Effector CD4-positive, alpha-beta T cell (primary cell): ENCODE measurements at regions not wholly inside any gene's neighbourhood (a gene's known extent, or its start where the extent isn't known, plus 50 kb on each side); places are given as distances from the start of the nearest gene placed in this dataset.

Experiments
- DNase-seq: peaks from one replicate; pipeline ENCODE4 v3.0.0-alpha.2; 2020

GRCh38 chr11:70732023-70732880, 333.9 kb downstream of the CTTN start:
- no peak for DNase-seq

GRCh38 chr11:70732881-70733196, 334.5 kb downstream of the CTTN start:
- DNase-seq, result no peak

DNA sequence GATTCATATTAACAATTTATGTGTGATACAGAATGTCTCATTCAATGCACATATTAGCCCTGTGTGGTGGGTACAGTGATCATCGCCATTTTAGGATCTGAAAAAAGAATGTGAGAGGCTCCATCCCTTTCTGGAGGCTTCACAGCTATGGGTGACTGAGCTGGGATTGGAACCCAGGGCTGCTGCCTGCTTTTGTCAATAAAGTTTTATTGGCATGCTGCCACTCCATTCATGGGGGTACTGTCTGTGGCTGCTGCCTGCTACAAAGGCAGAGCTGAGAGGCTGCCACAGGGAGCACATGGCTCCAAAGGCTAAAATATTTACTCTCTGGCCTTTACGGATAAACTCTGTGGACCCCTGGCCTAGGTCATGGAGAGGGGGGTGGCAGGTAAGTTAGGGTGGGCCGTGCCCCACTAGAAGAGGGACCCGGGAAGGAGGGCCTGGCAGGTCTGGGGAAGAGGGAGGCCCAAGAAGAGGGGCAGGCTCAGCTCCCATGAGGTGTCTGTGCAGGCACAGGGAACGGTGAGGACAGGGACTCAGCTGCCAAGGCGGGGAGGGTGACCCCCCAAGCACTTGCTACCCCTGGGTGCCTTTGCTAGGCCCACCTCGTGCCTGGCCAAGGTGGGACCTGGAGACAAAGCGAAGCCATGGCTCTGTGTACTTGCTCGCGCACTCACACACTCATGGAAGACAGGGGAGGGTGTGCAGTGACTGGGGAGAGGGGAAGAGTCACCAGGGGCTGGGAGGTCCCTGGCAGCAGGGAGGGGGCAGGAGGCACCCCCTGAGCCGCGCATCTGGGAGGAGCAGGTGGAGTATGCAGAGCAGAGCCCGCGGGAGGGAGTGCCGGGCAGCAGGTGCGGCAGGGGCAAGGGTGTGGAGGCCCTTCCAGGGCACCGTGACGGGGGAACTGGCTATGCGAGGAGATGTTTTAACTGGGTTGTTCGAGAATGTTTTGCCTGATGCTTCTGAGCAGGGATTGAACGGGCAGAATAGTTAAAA, 335.3 kb downstream of the CTTN start:
- DNase-seq, result no peak

- DNase-seq, result no peak
Measured at GRCh38 chr11:70734379-70734778, 336.1 kb downstream of the CTTN start.

- DNase-seq, result no peak
Measured at GRCh38 chr11:70734911-70735310, 336.6 kb downstream of the CTTN start.

DNA sequence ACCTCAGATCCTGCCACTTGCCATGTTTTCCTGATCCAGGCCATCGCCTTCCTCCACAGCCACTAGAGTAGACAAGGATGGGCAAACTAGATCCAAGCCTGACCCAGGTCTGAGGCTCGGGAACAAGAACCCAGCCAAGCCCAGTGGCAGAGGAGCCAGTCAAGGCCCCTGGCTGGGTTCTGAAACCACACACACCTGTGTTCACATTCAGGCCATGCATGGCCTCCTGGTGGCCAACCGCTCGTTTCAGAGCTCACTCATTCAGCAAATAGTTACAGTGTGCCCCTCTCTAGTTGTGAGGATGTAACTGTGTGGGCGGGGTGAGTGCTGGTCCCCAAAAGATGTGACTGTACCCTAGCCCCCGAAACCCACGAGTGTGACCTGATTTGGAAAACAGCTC, 337.6 kb downstream of the CTTN start:
- no peak for DNase-seq

DNA sequence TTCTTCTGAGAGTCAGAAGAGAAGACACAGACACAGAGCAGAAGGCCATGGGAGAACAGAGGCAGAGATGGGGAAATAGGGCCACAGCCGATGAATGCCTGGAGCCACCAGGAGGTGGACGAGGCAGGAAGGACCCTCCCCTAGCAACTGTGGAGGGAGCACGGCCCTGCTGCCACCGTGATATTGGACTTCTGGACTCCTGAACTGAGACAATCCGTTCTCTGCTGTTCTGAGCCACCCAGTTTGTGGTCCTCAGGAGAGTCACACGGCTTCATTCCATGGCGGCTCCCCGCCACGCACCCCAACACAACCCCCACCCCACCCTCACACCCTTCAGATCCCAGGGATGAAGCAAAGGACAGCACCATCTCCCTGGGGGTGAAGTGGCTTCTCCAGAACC, 338.1 kb downstream of the CTTN start:
- DNase-seq, result no peak

DNA sequence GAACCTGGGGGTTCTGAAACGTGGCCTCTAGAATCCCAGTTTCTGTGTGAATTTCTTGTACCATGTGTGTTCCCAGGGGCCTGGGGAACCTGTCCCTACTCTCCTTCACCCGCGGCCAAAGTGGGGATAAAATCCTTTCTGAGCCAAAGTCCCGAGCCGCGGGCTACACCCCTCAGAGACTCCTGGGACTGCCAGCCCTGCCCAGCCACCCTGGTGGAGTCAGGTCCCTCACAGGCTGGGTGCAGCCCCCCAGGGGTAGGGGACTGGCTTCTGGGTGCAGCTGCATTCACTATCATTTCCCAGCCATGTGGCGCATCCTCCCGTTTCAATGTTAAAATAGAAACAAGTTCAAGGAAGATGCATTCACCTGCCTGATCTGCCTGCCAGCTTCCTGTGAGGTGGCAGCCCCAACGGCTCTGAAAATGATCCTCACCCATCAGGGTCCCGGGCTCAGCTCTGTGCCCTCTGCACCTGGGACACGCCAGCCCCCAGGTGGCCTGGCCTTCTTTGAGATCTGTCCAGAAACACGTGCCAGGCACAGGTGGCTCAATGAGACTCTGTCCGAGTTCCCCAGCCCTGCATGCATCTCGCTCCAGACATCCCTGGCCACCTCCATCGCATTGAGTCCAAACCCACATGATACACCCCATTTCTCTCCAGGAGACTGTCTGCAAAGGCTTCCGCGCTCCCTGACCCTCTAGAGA, 338.8 kb downstream of the CTTN start:
- DNase-seq, result no peak

DNA sequence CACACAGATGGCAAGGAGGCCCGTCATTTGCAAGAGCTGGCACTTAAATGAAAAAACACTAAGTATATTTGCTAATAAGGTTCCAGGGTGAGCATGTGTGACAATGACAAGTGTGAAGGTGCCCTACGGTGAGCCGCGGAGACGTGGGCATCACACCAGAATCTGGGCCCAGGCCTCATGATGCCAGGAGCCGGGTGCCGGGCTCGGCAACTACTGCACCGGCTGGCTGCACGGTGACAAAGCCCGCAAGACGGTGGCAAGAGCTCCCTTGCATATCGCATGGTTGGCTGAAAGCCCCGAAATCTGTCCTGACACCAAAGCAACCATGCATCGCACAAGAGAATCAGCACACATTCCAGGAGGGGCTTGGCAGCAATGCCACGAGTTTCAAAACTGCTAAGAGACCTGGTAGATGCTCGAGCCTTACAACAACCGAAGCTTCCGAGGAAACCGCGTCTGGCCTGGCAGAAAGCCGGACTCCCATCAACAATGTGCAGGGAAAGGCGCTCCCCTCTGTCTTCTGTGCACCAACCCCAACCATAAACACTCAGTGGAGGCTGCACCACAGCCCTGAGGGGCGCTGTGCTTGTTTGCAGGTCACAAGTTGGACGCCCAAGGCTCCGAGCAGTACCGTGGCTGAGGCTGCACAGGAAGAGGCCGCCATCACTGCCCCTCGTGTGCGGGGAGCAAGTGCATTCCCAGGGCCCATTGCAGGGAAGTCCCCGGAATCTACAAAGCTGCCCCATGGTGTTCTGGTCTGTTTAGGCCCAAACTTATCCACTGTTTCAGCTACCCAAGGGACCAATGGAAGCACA, 339.7 kb downstream of the CTTN start:
- no peak for DNase-seq

- DNase-seq, result no peak
Measured at GRCh38 chr11:70738661-70739060, 340.3 kb downstream of the CTTN start.

GRCh38 chr11:70739091-70739490, 340.8 kb downstream of the CTTN start:
- DNase-seq, result no peak

- DNase-seq, result no peak
Measured at GRCh38 chr11:70739811-70740487, 341.6 kb downstream of the CTTN start.

- DNase-seq, result no peak
Measured at GRCh38 chr11:70740488-70740851, 342.1 kb downstream of the CTTN start.

DNA sequence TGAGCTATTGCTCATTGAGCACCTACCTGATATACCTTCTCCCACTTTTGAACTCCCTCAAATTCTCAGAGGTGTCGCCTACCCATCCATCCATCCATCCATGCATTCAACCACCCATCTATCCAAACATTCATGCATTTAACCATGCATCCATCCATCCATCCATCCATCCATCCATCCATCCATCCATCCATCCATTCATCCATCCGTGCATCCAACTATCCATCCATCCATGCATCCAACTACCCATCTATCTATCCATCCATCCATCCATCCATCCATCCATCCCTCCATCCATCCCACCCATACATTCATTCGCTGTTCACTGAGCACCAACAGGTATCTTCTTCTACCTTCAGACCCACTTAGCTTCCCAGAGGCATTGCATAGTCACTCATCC, 342.8 kb downstream of the CTTN start:
- no peak for DNase-seq

DNA sequence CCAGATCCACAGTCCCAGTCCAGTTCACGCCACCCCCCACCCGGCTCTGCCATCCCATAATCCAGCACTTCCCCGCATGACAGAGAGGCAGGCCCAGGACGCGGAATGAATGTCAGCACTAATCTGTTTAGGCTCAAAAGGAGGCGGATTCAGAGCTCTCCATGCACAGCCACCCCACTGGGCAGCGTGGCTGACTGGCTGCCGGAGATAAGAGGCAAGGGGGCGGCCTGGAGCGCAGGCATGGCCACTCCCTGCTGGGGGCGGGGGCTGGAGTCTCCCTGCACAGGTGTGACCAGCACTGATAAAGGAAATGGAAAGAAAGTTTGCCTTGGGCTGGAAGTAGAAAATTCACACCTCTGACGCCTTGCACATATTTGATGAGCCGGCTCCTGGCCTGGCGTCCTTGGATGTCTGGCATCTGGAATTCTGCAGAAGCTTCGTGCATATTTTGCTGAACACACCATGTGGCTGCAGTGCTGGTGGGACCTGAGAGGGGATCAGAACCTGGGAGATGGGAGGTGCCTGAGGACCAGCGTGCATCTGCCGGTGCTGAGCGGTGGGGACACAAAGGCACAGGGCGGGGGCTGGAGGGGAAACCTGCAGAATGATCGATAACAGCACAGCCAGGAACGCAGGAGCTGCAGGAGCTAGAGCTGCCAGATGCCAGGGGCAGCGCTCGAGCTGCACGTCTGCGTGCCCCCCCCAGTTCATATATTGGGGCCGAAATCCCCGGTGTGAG, 344.4 kb downstream of the CTTN start:
- DNase-seq, result no peak

DNA sequence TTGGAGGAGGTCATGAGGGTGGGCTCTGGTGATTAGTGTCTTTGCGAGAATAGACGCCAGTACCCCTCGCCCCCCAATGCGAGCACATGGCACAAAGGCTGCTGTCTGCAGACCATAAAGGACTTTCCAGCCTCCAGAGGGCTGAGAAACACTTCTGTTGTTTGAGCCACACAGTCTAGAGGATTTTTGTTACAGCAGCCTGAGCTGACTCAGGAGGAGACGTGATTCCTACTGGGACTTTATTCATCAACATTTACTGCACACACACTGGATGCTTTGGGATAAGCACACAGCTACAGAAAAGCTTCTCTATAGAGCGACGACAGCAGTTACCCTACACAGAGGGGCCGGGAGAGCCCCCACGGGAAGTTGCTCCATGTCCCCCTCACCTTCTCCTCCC, 345.0 kb downstream of the CTTN start:
- no peak for DNase-seq

GRCh38 chr11:70743941-70744351, 345.6 kb downstream of the CTTN start:
- DNase-seq, result no peak

DNA sequence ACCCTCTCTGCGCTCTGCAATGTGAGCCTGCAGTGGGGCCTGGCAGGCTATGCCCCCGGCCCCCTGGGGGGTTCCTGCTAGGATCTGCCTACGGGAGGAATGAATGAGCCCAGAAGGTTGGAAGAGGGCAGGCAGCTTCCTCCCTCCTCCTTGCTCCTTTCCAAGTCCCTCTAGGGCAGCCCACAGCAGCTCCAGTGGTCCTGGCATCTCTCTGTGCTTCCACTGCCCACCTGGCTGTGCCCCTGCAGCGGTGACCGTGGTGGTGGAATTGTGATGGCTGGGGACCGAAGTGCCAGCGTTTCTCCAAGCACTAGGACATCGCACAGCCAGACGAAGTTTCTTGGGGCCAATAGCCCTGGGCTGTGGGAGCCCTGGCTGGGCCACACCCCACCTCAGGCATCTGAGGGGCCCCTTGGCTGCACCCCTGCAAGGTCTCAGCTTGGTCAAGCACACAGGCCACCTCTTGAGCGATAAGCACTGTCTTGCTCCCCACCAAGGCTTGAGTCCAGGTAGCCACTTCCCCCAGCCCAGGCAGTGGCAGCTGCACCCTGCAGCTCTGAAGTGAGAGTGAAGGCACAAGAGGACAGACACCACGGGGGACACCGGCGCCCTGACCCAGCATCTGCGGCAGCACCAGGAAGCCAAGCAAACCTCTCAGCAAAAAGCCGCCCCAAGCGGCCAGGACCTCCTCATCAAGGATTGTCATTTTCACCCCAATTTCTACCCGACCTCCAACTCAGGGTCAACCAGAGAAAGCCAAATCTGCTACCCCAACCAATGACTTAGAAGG, 346.3 kb downstream of the CTTN start:
- no peak for DNase-seq

- no peak for DNase-seq
Measured at GRCh38 chr11:70745451-70745850, 347.1 kb downstream of the CTTN start.

- DNase-seq, result no peak
Measured at GRCh38 chr11:70745941-70746340, 347.6 kb downstream of the CTTN start.
